Tibial nerve (tissue), 4 donors: ENCODE measurements at regions not wholly inside any gene's neighbourhood (a gene's known extent, or its start where the extent isn't known, plus 50 kb on each side); places are given as distances from the start of the nearest gene placed in this dataset.

Experiments used
- DNase-seq, 2 donors: peaks; one replicate each; pipeline ENCODE4 v3.0.0-alpha.2; 2019; ENCODE audit warnings: low spot score in 2 of 2
- H3K27ac ChIP-seq, 4 donors: fragments of 200-600 bp; sonication (generic) in 3 of 4; one replicate each; pipeline ENCODE4 v1.5.1; 2017 to 2019; ENCODE audit warnings: mild to moderate bottlenecking in 1 of 4
- H3K27me3 ChIP-seq, 2 donors: fragments of 200-600 bp; sonication (generic) in 1 of 2; one replicate each; pipeline versions ENCODE4 v1.5.1 to v1.6.0; 2017 to 2019
- H3K36me3 ChIP-seq, 3 donors: fragments of 200-600 bp; sonication (generic); one replicate each; pipeline ENCODE4 v1.5.1; 2018 to 2019
- H3K4me1 ChIP-seq, 4 donors: fragments of 200-600 bp; sonication (generic) in 3 of 4; one replicate each; pipeline ENCODE4 v1.5.1; 2017 to 2019
- H3K4me3 ChIP-seq, 4 donors: fragments of 200-600 bp; sonication (generic) in 3 of 4; one replicate each; pipeline ENCODE4 v1.5.1; 2017 to 2019; ENCODE audit warnings: mild to moderate bottlenecking in 1 of 4, moderate library complexity in 1 of 4
- H3K9me3 ChIP-seq, 4 donors: fragments of 200-600 bp; sonication (generic) in 3 of 4; one replicate each; pipeline ENCODE4 v1.5.1; 2017 to 2019
- CTCF ChIP-seq, 5 experiments: fragments of 200-600 bp in 3 of 5; fragments of 450-650 bp in 2 of 5; sonication (generic) in 3 of 5; IDR thresholded peaks; one replicate each; pipeline ENCODE4 v1.5.1; 2016 to 2019; ENCODE audit warnings: antibody characterized with exemption in 5 of 5, mild to moderate bottlenecking in 3 of 5, moderate library complexity in 2 of 5
- EP300 ChIP-seq, 2 donors: sonication (generic); formaldehyde crosslinking; IDR thresholded peaks; one replicate each; pipeline ENCODE4 v1.6.1; 2017; ENCODE audit warnings: antibody characterized with exemption in 2 of 2, mild to moderate bottlenecking in 1 of 2
- POLR2A ChIP-seq, 2 donors: fragments of 450-650 bp; IDR thresholded peaks; one replicate each; pipeline ENCODE4 v1.6.1; 2017; ENCODE audit warnings: antibody characterized with exemption in 2 of 2, mild to moderate bottlenecking in 2 of 2, moderate library complexity in 2 of 2
- WGBS, 2 donors: methylation state at CpG; one replicate each; pipeline ENCODE4 v1.1.5; 2018; 5-methylcytosine and 5-hydroxymethylcytosine counted together

GRCh38 chr9:82417501-82417900 lies 428.9 kb downstream of the SPATA31D1 start:
- no peak for TF ChIP-seq EP300 (IDR thresholded peaks at IDR 0.05)
- TF ChIP-seq POLR2A (IDR thresholded peaks at IDR 0.05) = no peak
- TF ChIP-seq CTCF (IDR thresholded peaks at IDR 0.05) = no peak
- 76 to 77% methylated on average over 2 of the region's 2 CpGs for WGBS, 2 donors
- Histone ChIP-seq H3K9me3 (peaks cover 0 to 3% (median 0%) of the 10 kb centered on the region in 4 donors), H3K27ac (no peak overlapping the region), H3K36me3 (no peaks in the 10 kb centered on the region), H3K4me3 (no peak overlapping the region), H3K27me3 (no peaks in the 10 kb centered on the region), H3K4me1 (peaks cover 0 to 5% (median 0%) of the 10 kb centered on the region in 4 donors)
- DNase-seq = no peak

- no peak for TF ChIP-seq POLR2A (IDR thresholded peaks at IDR 0.05)
- no peak for TF ChIP-seq CTCF (IDR thresholded peaks at IDR 0.05)
- TF ChIP-seq EP300 (IDR thresholded peaks at IDR 0.05) = no peak
- Histone ChIP-seq H3K4me3 (no peak overlapping the region), H3K27me3 (no peaks in the 10 kb centered on the region), H3K27ac (no peak overlapping the region), H3K4me1 (peaks cover 0 to 5% (median 0%) of the 10 kb centered on the region in 4 donors), H3K9me3 (peaks cover 0 to 3% (median 0%) of the 10 kb centered on the region in 4 donors), H3K36me3 (no peaks in the 10 kb centered on the region)
- DNase-seq = no peak
- WGBS, 2 donors = 65 to 67% methylated on average over 6 of the region's 6 CpGs
These were observed 429.8 kb downstream of the SPATA31D1 start for GRCh38 chr9:82418334-82418733.

GRCh38 chr9:82419696-82420486 lies 431.3 kb downstream of the SPATA31D1 start:
- no peak overlapping the region for H3K27ac ChIP-seq
- no peaks in the 10 kb centered on the region for H3K27me3 ChIP-seq
- no peaks in the 10 kb centered on the region for H3K36me3 ChIP-seq
- H3K4me3 ChIP-seq = no peak overlapping the region
- DNase-seq = no peak
- H3K9me3 ChIP-seq = no peaks in the 10 kb centered on the region
- peaks cover 0 to 5% (median 0%) of the 10 kb centered on the region in 4 donors for H3K4me1 ChIP-seq
- WGBS, 2 donors = 77 to 81% methylated on average over 3 of the region's 3 CpGs
- TF ChIP-seq POLR2A (IDR thresholded peaks at IDR 0.05) (no peak), EP300 (IDR thresholded peaks at IDR 0.05) (no peak), CTCF (IDR thresholded peaks at IDR 0.05) (no peak)

GRCh38 chr9:82421498-82421897 lies 432.9 kb downstream of the SPATA31D1 start:
- no peak for TF ChIP-seq CTCF (IDR thresholded peaks at IDR 0.05)
- TF ChIP-seq POLR2A (IDR thresholded peaks at IDR 0.05) = no peak
- TF ChIP-seq EP300 (IDR thresholded peaks at IDR 0.05) = no peak
- Histone ChIP-seq H3K27me3 (no peaks in the 10 kb centered on the region), H3K9me3 (no peaks in the 10 kb centered on the region), H3K27ac (no peak overlapping the region), H3K4me3 (no peak overlapping the region), H3K4me1 (peaks cover 0 to 5% (median 0%) of the 10 kb centered on the region in 4 donors), H3K36me3 (no peaks in the 10 kb centered on the region)
- 21 to 38% methylated on average over 6 of the region's 6 CpGs for WGBS, 2 donors
- DNase-seq = no peak

- DNase-seq = no peak
- TF ChIP-seq CTCF (IDR thresholded peaks at IDR 0.05) = no peak
- no peak for TF ChIP-seq POLR2A (IDR thresholded peaks at IDR 0.05)
- 91 to 93% methylated on average over 4 of the region's 4 CpGs for WGBS, 2 donors
- Histone ChIP-seq H3K4me1 (peaks cover 0 to 5% (median 0%) of the 10 kb centered on the region in 4 donors), H3K27me3 (no peaks in the 10 kb centered on the region), H3K9me3 (no peaks in the 10 kb centered on the region), H3K27ac (no peak overlapping the region), H3K36me3 (no peaks in the 10 kb centered on the region), H3K4me3 (no peak overlapping the region)
These were observed 435.1 kb downstream of the SPATA31D1 start for GRCh38 chr9:82423700-82424099.
